ENCODE measurements at regions not wholly inside any gene's neighbourhood (a gene's known extent, or its start where the extent isn't known, plus 50 kb on each side); places are given as distances from the start of the nearest gene placed in this dataset.
A peak's percentile ranks its signal among the peaks of the same experiment; 100 is the strongest.

DNA sequence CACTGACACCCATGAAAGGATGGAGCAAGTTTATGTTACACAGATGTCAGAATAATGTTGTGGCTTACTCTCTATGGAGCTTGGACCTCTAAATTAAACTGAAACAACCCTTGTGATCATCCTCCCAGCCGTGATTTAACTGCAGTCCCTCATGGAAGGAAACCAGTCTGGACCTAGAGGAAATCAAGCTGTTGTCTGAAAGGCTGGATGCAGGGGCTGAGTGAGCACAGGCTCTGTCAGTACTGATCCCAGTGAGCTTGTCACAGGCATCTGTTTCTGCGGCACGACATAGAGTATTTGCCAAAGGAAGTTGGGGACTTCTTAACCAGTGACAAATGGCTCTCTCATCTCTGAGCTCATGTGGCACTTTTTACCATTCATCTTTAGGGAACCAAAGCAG lies 282.9 kb upstream of the MAP3K1 start:
- no peak for DNase-seq (ENCODE audit: low read depth)
- TF ChIP-seq, protein P1, sequence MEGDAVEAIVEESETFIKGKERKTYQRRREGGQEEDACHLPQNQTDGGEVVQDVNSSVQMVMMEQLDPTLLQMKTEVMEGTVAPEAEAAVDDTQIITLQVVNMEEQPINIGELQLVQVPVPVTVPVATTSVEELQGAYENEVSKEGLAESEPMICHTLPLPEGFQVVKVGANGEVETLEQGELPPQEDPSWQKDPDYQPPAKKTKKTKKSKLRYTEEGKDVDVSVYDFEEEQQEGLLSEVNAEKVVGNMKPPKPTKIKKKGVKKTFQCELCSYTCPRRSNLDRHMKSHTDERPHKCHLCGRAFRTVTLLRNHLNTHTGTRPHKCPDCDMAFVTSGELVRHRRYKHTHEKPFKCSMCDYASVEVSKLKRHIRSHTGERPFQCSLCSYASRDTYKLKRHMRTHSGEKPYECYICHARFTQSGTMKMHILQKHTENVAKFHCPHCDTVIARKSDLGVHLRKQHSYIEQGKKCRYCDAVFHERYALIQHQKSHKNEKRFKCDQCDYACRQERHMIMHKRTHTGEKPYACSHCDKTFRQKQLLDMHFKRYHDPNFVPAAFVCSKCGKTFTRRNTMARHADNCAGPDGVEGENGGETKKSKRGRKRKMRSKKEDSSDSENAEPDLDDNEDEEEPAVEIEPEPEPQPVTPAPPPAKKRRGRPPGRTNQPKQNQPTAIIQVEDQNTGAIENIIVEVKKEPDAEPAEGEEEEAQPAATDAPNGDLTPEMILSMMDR (IDR thresholded peaks at IDR 0.05; ENCODE audit: insufficient read depth, low read depth, low read length, missing control alignments), result no peak

DNA sequence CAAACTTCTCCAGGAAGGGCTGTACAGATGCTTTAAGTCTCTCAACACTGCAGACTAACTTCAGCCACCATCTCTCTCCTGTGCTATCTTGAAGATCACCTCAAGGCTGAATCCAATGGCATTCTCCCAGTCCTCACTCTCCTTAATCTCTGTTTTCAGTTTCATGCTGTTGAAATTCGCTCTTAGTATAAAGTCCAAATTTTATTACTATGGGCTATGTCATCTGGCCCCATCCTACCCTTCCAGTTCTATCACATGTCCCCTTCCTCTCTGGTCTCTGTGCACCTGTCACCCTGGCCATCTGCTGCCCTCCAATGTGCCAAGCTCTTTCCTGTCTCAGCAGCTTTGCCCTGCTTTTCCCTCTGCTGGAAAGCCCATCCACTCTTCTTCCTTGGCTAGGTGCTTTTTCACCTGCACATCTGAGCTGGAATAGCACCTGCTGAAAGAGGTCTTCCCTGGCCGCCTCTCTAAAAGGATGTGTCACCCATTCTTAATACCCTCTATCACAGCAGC lies 284.7 kb upstream of the MAP3K1 start:
- DNase-seq (ENCODE audit: low read depth), result no peak
- H3K4me3 ChIP-seq (ENCODE audit: low read length), result no peak overlapping the region
- TF ChIP-seq, protein P1 (IDR thresholded peaks at IDR 0.05; ENCODE audit: insufficient read depth, low read depth, low read length, missing control alignments), result no peak

More for the DNA sequence above, 282.9 kb upstream of the MAP3K1 start:
- H3K4me3 ChIP-seq (ENCODE audit: low read length), result no peak overlapping the region

DNA sequence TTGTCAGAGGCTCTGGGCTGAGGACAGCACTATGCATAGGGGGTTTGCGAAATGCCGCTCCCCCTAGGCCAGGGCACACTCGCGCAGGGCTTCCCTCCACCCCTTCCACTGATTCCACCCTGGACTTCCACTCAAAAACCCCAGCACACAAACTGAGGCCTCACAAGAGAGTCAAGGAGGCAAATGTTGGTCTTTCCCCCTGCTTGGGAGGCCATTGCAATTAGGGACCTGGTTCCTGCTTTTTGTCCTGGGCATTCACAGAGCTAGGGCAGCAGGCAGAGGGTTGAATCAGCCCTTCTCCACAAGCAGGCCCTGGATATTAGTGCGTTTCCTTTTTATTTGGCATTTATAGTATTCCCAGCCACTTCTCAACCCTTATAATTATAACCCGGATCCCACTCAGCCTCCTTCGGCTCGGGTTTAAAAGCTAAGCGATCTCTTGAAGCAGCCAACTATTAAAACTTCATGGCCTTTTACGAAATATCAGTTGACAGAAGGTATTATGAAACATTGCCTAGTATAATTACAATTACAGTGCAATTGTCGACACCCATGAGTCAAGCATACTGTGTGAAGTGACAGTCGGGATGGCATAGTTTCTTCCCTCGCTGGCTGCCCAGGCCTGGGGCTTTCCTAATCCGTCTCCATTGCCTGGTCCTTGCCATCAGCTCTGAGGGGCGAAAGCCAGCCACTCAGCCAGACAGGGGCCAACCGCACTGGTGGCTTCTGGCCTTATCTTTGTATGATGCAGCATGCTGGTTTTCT lies 285.5 kb upstream of the MAP3K1 start:
- TF ChIP-seq, protein P1 (IDR thresholded peaks at IDR 0.05; ENCODE audit: insufficient read depth, low read depth, low read length, missing control alignments), result no peak
- no peak overlapping the region for H3K4me3 ChIP-seq (ENCODE audit: low read length)
- peak; percentile 48 for DNase-seq (ENCODE audit: low read depth)

DNA sequence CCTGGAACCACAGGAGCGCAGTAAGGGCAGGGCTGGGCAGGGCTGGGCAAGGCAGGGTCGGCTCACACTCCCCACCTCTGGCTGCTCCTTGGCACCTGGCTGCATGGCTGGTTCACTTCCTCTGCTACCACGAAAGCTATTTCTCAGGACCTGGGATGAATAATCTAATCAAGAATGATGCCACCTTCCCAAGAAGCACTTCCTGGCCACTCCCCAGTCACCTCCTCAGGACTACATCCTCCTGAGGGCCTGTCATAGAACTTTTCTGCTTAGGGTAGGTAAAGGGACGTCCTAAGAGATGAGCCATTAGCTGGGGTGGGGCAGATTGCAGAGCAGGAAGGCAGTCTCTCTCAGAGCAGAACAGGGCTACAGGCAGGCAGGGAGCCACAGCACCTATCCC lies 288.2 kb upstream of the MAP3K1 start:
- TF ChIP-seq, protein P1 (IDR thresholded peaks at IDR 0.05; ENCODE audit: insufficient read depth, low read depth, low read length, missing control alignments), result no peak
- peak; percentile 92 for DNase-seq (ENCODE audit: low read depth)
- no peak overlapping the region for H3K4me3 ChIP-seq (ENCODE audit: low read length)

DNA sequence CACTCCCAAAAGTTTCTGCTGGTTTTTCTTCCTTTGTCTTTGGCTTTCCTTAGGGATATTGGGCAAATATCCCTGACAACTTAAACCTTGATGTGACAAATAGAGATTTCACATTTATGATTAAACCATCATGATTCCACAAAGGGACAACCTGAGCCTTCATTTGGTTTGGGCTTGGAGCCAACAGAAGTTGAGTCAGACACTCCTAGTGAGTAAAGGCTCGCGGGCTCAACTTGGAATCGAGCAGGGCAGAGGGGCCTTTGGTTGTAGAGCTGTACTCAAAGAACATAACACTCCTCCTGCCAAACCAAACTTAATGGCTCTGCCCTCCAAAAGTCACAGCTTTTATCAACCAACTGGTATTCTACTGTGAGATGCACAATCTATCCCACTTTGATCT lies 290.2 kb upstream of the MAP3K1 start:
- TF ChIP-seq, protein P1 (IDR thresholded peaks at IDR 0.05; ENCODE audit: insufficient read depth, low read depth, low read length, missing control alignments), result no peak
- peak; percentile 89 for DNase-seq (ENCODE audit: low read depth)
- H3K4me3 ChIP-seq (ENCODE audit: low read length), result no peak overlapping the region

DNA sequence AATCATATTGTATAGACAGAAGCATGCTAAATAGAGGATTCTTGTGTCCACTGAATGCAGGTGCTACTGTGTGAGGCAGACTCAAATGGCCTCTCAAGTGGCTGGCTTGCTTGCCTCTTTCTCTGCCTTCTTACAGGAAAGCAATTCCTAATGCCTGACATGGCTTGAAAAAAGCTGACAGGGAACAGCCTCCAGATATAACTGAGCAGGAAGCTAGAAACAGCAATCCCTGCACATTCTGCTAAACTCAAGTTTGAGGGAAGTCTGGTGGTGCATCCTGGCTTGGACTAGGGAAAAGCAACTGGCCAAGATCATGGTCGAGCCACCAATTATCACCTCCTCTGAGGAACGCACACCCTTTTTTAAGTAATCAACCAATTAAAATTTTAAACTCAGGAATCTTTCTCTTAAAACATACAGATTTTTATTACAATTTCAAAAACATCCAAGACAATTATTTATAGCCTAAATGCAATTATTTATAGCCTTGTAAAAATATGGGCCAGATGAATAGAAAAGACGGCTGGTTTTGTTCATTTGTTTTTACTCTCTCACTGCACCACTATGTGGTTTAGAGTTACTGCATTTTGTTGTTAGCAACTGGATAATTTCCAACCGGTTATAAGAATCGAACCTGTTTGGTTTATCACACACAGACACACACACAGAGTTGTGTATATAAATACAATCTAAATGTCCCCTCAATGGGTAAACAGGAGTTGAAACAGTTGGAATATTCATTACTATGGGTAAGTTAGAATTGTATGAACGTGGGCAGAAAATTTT lies 290.9 kb upstream of the ANKRD55 start:
- TF ChIP-seq, protein P1 (IDR thresholded peaks at IDR 0.05; ENCODE audit: insufficient read depth, low read depth, low read length, missing control alignments), result no peak
- DNase-seq (ENCODE audit: low read depth), result no peak
- no peak overlapping the region for H3K4me3 ChIP-seq (ENCODE audit: low read length)

All from epithelial cell of esophagus (primary cell).